Right renal pelvis (tissue), 4 donors: ENCODE measurements at regions not wholly inside any gene's neighbourhood (a gene's known extent, or its start where the extent isn't known, plus 50 kb on each side); places are given as distances from the start of the nearest gene placed in this dataset.
"Not testable (repeated sequence)": the region's sequence is repeated elsewhere in the genome, so short reads cannot be mapped to it uniquely, and the experiment has no call there.

Experiments
- DNase-seq, 4 donors: peaks; one replicate each; pipeline ENCODE4 v3.0.0-alpha.2; 2013; ENCODE audit warnings: low read depth in 4 of 4, low spot score in 3 of 4, missing footprints in 1 of 4

DNA sequence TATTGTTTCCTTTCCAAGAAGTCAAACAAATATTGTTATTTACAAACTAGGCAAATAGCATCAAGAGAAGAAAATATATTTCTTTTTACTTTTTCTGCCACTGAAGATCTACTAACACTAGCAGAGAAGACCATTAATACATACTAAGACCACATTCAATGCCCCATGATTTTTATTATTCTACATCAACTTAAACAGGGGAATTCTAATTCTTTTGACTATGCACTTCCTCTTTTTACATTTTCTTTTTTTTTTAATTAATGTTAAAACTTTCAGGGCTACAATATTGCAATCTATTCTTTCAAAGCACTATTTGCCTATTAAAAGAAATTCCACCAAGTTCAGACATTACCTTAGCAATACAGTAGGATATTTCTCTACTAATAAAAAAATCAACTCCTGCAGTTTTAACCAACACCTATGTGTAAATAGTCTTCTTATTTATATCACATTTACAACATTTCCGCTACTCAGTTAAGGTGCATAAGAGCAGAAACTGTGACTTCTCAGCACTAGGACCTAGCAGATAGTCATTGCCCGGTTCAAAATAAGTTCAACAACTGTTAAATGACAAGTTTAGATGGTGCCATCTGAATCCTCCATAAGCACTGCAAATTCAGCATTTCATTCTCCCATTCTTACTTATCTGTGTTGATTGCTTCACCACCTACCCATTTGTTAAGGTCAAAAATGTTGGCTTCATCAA is 513.5 kb downstream of the TTLL7 start:
- not testable (repeated sequence) for DNase-seq

DNA sequence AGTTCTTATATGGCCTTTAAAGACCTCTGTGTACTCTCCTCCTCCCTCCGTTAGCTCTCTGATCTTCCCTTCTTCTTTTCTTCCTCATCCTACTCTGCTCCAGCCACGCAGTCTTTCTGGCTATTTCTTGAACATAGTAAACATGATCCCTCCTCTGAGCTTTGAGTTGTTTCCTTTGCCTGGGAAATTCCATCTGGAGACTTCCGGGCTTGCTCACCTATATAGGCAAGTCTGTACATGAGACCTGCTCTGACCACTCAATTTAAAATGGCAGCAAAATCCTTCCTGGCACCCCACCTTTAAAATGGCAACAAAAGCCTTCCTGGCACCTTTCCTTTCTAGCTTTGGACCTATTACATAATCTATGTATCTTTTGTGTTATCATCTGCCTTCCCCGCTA is 517.6 kb downstream of the TTLL7 start:
- DNase-seq, result not testable (repeated sequence)

GRCh38 chr1:83479591-83480239 is 519.2 kb downstream of the TTLL7 start:
- not testable (repeated sequence) for DNase-seq

DNA sequence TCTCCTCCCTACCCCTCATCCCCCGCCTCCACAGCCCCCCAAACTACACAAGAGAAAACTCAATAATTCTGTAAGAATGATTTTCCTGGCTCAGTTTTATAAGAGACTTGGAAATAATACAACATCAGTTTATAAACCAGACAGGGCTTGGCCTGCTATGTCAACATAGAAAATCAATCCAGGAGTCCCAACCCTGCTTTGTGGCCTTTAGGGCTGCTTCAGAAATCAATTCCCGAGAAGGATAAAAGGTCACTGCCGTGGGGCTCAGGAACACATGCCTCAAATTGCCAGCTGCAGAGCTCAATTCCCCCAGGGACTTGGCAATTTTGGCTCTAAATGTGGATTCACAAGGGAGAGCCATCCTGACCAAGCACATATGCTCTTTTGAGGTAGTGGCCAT is 520.8 kb downstream of the TTLL7 start:
- not testable (repeated sequence) for DNase-seq

DNA sequence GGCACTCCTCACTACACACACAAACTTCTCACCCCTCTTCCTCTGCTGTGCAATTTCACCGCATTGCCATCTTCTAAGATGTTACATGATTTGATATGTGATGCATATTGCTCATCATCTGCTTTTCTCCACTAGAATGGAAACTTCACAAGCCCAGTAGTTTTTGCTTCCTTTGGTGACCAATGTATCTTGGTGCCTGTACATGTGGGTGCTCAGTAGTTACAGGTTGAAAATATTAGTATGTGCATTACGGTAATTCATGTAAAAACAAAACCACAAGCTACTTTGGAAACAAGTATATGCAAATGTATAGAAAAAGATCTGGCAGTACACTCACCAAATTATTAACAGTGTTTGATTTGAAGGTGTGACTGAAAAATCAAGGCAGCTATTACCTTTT is 522.4 kb downstream of the TTLL7 start:
- DNase-seq, result not testable (repeated sequence)

- not testable (repeated sequence) for DNase-seq
These were observed 524.0 kb downstream of the TTLL7 start for GRCh38 chr1:83474946-83475345.

DNA sequence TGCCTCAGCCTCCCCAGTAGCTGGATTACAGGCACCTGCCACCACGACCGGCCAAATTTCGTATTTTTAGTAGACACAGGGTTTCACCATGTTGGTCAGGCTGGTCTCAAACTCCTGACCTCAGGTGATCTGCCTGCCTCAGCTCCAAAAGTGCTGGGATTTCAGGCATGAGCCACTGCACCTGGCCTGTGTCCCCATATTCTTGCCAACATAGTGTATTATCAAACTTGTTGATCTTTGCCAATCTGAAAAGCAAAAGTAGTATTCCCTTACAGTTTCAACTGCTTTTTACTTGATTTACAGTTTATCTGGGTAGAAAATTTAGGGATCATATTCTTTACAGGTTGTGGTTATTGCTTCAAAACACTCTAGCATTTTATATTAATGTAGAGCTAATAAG is 524.9 kb downstream of the TTLL7 start:
- not testable (repeated sequence) for DNase-seq

DNA sequence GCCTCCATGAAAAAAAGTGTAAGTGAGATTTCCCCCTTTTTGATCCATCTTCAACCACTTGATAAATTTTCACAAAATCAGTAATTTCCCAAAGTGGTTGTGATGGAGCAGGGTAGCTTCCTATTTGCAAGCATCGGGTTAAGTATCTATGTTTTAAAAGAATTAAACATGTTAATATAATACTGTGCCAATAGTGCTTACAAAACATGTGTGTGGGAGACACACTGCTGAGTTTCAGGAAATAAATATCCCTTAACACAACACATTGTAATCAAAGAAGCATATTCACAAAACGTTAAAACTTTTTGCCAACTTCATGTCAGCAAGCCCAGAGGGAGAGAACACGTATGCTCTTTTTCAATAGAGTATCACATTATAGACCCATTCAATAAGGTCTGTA is 526.9 kb downstream of the TTLL7 start:
- DNase-seq, result not testable (repeated sequence)

- not testable (repeated sequence) for DNase-seq
These were observed 527.7 kb downstream of the TTLL7 start for GRCh38 chr1:83471272-83471671.

GRCh38 chr1:83468336-83468735 is 530.6 kb downstream of the TTLL7 start:
- not testable (repeated sequence) for DNase-seq

- peak in 1 of 4 donors; percentile 7 for DNase-seq
These were observed 541.1 kb downstream of the TTLL7 start for GRCh38 chr1:83457735-83458248.

DNA sequence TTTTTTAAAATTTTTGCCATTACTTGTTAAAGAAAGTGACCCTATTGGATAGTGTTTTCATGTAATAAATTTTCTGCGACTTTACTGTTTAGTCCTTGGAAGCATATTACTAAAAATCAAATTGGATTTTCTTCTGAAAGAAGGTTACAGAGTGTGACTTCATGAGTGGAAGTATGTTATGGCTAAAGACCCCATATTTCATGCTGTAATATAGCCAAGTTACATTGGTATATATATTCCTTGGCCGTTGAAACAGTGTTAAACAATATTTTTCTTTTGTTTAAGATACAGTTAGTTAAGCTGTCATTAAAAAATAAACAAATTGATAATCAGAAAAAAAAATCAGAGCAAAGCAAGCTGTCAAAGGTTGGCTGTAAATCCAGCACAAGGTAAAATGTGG is 541.7 kb downstream of the TTLL7 start:
- DNase-seq, result peak in 1 of 4 donors; percentile 8

DNA sequence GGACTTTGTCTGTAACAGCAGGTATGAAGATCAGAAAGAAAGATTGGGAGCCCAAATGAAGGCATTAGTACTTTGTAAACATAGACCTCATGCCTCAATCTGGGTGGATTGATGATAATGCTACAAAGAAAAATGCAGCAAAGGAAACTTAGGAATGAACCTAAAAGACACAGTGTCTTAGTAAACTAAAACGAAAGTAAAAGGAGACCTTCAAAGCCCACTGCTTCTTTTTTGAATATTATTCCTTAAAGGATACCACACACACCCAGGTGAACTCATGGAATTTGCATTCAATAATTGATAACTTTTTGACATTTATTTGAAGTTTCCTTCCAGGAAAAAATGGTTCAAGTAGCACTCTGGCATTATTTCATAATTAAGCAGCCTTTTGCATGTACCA is 543.2 kb downstream of the TTLL7 start:
- not testable (repeated sequence) for DNase-seq

DNA sequence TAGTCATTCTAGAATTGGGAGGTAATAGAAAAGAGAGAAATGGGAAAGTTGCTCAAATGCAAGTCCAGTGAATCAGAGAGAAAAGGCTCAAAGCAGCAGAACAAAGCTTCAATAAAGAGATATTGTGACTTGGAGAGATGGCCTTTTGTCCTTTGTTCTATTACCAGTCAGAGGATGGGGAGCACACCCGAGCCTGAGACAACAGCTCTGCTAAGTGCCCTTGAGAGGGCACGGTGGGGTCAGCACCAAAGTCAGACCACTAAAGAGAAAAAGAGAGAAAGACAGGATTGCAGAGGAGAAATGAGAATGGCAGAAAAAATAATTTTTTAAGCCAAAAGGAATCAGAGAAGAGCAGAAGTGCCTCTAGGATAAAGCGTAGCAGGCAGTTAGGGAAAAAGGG is 553.1 kb downstream of the TTLL7 start:
- DNase-seq, result not testable (repeated sequence)

DNA sequence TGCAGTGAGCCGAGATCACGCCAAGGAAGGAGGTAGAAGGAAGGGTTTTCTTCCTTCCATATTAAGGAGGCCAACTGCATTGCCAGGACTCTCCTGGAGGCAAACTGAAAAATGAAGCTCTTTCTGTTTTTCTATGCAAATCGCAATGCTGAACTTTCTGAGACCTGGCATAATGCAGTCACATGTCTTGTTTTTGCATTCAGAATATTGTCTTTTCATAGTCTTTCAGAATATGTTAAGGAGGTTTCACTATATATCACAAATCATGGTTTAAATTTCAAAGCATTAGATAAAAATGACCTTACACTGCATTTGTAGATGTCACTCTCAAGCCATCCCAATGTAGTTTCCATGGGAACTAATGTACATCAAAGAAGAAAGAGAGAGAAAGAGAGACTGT is 556.5 kb downstream of the TTLL7 start:
- not testable (repeated sequence) for DNase-seq

DNA sequence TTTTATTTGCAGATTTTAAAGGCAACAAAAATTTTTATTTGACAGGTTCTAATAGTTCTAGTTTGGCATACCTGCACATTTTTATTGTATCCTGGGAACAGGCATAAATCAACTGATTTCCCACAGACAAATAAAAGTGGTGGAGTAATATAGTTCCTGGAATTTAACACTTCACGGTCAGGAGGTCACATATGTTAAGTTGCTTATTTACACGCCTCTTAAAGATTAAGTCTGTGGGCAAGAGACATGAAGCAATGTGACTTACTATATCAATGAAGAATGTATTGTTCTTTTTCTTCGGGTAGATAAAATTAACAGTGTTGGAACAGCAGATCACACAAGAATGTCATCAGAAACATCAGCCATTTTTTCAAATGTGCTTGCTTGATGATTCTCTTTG is 558.3 kb downstream of the TTLL7 start:
- DNase-seq, result not testable (repeated sequence)

DNA sequence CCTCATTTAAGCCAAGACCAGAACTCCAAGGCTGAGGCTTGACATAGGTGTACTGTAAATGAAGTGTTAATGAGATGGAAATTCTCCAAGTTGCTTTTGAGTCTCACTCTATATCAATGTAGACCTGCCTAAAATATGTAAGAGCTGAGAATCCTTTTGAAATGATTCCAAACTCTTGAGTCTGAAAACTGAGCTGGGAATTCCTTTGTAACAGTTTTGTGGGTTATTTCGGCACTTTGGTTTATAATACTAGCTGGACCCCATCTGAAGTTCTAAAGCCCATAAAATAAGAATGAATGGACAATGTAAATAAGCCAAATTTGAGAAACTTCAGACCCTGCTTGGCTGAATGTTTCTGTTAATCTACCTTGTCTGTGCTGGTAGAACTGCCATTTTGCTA is 558.9 kb downstream of the TTLL7 start:
- not testable (repeated sequence) for DNase-seq

DNA sequence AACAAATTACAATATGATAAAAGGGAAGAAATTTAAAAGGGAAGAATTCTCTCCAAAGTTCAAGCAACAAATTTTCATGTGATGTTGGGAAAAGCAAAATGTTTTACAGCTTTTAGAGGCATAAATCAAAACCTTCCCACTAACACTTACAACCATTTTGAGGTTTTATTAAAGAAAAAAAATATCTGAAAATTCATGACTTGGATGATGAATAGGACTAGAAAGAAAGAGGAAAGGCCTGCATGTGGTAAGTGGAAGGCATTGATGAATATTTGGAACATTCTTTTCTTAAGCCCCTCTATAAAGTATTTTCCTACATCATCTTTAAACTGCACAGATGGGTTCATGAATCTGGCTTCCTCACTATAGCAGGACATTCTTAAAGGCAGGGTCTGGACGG is 560.6 kb downstream of the TTLL7 start:
- not testable (repeated sequence) for DNase-seq

GRCh38 chr1:83435336-83435735 is 563.6 kb downstream of the TTLL7 start:
- DNase-seq, result not testable (repeated sequence)

GRCh38 chr1:83427566-83427965 is 571.4 kb downstream of the TTLL7 start:
- not testable (repeated sequence) for DNase-seq

GRCh38 chr1:83423382-83423781 is 575.5 kb downstream of the TTLL7 start:
- DNase-seq, result not testable (repeated sequence)

GRCh38 chr1:83418558-83418957 is 580.4 kb downstream of the TTLL7 start:
- DNase-seq, result no peak
